Epithelial cell of proximal tubule (primary cell): ENCODE measurements at regions not wholly inside any gene's neighbourhood (a gene's known extent, or its start where the extent isn't known, plus 50 kb on each side); places are given as distances from the start of the nearest gene placed in this dataset.
"Not testable (repeated sequence)": the region's sequence is repeated elsewhere in the genome, so short reads cannot be mapped to it uniquely, and the experiment has no call there.

Experiments used
- DNase-seq: peaks from one replicate; pipeline ENCODE4 v3.0.0-alpha.2; 2011; ENCODE audit warnings: low read depth
- H3K4me3 ChIP-seq: 2 replicates; pipeline ENCODE4 v1.5.1; 2011; ENCODE audit warnings: low read depth, mild to moderate bottlenecking, low read length
- TF ChIP-seq, protein P1 (sequence below): conservative IDR thresholded peaks from 2 replicates; pipeline ENCODE4 v1.5.1; 2012; ENCODE audit warnings: low read depth, mild to moderate bottlenecking, low read length

DNA sequence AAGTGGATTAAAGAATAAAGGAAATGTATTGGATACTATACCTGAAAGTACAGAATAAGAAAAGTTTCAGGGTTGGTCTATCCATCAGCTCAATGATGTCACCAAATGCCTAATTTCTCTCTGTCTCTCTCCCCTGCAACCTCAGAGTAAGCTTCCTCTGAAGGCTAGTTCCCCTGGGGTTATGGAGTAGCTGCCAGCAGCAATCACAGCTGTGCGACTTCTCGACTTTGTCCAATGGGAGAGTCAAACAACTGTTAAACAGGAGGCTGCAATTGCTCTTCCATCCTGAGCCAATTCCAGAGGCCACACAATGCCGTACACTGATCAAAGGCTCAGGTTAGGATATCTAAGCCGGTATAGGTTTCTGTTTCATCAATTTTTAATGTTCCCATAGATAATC lies 95.3 kb upstream of the FANCL start:
- H3K4me3 ChIP-seq = no peak overlapping the region
- DNase-seq = no peak
- TF ChIP-seq, protein P1, sequence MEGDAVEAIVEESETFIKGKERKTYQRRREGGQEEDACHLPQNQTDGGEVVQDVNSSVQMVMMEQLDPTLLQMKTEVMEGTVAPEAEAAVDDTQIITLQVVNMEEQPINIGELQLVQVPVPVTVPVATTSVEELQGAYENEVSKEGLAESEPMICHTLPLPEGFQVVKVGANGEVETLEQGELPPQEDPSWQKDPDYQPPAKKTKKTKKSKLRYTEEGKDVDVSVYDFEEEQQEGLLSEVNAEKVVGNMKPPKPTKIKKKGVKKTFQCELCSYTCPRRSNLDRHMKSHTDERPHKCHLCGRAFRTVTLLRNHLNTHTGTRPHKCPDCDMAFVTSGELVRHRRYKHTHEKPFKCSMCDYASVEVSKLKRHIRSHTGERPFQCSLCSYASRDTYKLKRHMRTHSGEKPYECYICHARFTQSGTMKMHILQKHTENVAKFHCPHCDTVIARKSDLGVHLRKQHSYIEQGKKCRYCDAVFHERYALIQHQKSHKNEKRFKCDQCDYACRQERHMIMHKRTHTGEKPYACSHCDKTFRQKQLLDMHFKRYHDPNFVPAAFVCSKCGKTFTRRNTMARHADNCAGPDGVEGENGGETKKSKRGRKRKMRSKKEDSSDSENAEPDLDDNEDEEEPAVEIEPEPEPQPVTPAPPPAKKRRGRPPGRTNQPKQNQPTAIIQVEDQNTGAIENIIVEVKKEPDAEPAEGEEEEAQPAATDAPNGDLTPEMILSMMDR = no peak

DNA sequence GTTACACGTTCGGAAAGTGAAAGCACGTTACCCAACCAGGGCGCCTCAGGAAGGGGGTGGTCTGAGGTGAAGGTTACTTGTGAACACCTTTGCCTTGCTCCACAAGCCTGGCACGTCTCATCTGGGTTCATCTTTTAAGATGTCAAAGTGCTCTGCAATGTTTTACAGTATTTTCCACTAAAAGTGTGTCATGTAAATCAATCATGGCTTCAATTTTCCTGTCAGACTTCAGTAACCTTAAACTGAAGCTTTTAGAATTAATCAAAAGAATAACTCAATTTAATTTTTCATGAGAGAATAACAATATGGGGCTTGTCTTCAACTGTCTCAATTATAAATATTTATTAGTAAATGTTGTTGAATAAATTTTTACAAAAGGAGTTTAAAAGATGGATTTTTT lies 93.3 kb upstream of the FANCL start:
- H3K4me3 ChIP-seq = no peak overlapping the region

DNA sequence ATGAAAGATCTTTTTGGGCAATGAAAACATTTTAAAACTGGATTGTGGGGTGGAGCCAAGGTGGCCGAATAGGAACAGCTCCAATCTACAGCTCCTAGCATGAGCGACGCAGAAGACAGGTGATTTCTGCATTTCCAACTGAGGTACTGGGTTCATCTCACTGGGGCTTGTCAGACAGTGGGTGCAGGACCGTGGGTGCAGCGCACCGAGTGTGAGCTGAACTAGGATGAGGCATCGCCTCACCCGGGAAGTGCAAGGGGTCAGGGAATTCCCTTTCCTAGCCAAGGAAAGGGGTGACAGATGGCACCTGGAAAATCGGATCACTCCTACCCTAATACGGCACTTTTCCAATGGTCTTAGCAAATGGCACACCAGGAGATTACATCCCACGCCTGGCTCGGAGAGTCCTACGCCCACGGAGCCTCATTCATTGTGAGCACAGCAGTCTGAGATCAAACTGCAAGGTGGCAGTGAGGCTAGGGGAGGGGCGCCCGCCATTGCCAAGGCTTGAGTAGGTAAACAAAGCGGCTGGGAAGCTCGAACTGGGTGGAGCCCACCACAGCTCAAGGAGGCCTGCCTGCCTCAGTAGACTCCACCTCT lies 84.3 kb upstream of the FANCL start:
- H3K4me3 ChIP-seq, DNase-seq: not testable (repeated sequence)

More for the DNA sequence above, 93.3 kb upstream of the FANCL start:
- no peak for DNase-seq
- TF ChIP-seq, protein P1 = no peak

DNA sequence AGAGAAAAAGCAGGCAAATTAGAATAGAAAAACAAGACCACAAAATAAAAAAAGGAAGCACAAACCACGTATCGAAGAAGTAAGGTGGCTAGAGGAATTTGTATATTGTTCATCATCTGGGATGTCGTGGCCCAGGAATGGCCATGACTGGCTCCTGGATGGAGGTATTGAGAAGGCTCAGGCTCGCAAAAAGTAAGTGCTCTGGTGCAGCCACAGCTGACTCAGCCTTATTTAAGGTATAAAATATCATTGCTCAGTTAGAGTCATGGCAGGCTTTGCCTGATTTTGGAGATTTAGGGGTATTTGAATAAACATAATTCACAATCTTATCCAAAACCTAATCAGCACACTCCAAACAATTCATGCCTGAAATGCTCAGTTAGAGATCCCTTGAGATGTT lies 78.4 kb upstream of the FANCL start:
- DNase-seq = no peak
- TF ChIP-seq, protein P1 = no peak
- no peak overlapping the region for H3K4me3 ChIP-seq

DNA sequence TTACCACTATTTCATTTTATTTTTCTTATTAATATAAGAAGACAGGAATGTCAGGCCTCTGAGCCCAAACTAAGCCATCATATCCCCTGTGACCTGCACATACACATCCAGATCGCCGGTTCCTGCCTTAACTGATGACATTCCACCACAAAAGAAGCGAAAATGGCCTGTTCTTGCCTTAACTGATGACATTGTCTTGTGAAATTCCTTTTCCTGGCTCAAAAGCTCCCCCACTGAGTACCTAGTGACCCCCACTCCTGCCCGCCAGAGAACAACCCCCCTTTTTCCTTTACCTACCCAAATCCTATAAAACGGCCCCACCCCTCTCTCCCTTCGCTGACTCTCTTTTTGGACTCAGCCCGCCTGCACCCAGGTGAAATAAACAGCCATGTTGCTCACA lies 77.8 kb upstream of the FANCL start:
- H3K4me3 ChIP-seq, DNase-seq: not testable (repeated sequence)

DNA sequence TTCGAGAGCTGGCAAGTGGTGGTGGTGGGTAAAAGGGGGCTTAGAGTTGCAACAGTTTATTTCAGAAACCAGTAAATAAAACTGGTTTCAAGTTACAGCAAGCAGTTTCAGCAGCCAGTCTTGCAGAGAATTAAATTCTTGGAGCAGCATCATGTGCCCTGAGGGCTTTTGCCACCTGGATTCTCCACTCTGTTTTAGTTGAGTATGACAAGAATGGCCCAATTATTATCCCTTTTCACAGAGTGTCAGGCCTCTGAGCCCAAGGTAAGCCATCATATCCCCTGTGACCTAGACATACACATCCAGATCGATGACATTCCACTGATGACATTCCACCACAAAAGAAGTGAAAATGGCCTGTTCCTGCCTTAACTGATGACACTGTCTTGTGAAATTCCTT lies 72.8 kb upstream of the FANCL start:
- DNase-seq = no peak
- TF ChIP-seq, protein P1 = no peak
- no peak overlapping the region for H3K4me3 ChIP-seq

DNA sequence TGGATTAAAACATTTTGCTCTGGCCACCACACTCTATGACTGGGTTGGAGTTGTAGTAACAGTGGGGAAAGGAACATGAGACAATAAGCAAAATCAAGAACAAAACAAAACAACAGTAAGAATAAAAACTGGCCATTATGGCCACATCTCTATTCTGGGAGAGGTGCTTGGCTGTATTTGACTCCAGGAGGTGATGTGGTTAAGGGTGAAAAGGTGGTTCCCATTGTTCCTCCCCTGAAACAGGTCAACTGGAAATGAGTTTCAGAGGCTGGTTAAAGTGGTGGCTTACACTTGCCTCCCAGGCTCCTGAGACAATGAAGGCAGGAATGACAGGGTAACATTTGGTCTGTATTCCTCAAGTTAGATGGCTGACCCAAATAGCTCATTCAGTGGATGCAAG lies 67.3 kb upstream of the FANCL start:
- TF ChIP-seq, protein P1 = no peak
- no peak for DNase-seq
- no peak overlapping the region for H3K4me3 ChIP-seq

DNA sequence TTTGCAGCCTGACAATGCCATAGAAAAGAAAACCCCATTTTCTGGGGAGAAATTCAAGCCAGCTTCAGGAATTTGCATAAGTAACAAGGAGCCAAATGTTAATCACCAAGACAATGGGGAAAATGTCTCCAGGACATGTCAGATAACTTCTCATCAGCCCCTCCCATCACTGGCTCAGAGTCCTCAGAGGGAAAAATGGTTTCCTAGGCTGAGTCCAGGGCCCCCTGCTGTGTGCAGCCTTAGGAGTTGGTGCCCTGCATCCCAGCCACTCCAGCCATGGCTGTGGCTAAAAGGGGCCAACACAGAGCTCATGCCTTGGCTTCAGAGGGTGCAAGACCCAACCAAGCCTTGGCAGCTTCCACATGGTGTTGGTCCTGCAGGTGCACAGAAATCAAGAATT lies 63.7 kb upstream of the FANCL start:
- TF ChIP-seq, protein P1 = no peak
- no peak for DNase-seq
- no peak overlapping the region for H3K4me3 ChIP-seq
